ENCODE measurements at regions not wholly inside any gene's neighbourhood (a gene's known extent, or its start where the extent isn't known, plus 50 kb on each side); places are given as distances from the start of the nearest gene placed in this dataset.

DNA sequence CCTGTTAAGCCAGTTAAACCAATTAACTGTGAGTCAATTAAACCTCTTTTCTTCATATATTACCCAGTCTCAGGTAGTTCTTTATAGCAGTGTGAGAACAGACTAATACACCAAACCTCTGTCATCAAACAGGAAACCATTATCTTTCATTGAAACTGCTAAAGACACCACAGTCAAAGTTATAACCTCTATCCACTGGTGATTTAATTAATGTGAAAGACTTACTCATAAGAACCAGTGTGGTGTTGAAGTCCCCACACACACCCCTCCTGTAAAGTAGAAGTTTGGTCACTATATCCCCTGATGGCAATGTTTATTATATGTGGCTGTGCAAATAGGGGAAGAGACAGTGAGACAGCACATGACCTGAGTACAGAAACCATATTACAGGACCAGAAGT lies 228.1 kb downstream of the NEBL start:
- TF ChIP-seq, protein P1, sequence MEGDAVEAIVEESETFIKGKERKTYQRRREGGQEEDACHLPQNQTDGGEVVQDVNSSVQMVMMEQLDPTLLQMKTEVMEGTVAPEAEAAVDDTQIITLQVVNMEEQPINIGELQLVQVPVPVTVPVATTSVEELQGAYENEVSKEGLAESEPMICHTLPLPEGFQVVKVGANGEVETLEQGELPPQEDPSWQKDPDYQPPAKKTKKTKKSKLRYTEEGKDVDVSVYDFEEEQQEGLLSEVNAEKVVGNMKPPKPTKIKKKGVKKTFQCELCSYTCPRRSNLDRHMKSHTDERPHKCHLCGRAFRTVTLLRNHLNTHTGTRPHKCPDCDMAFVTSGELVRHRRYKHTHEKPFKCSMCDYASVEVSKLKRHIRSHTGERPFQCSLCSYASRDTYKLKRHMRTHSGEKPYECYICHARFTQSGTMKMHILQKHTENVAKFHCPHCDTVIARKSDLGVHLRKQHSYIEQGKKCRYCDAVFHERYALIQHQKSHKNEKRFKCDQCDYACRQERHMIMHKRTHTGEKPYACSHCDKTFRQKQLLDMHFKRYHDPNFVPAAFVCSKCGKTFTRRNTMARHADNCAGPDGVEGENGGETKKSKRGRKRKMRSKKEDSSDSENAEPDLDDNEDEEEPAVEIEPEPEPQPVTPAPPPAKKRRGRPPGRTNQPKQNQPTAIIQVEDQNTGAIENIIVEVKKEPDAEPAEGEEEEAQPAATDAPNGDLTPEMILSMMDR (optimal IDR thresholded peaks at IDR 0.05 in 1 of 3, IDR thresholded peaks at IDR 0.05 in 1 of 3, conservative IDR thresholded peaks at IDR 0.05 in 1 of 3; ENCODE audit: extremely low read depth in 1 of 3, insufficient read depth in 2 of 3, low read length in 3 of 3): no peak
- no peak for TF ChIP-seq EZH2 (IDR thresholded peaks at IDR 0.05; ENCODE audit: low read length)

Measured in keratinocyte (primary cell).